Uterus (tissue), 3 donors: ENCODE measurements at regions not wholly inside any gene's neighbourhood (a gene's known extent, or its start where the extent isn't known, plus 50 kb on each side); places are given as distances from the start of the nearest gene placed in this dataset.

Experiments used
- DNase-seq, 2 donors: peaks; one replicate each; pipeline ENCODE4 v3.0.0-alpha.2; 2019 to 2020
- H3K27ac ChIP-seq, 2 donors: fragments of 200-600 bp; sonication (generic); 1 replicate in 1 of 2; 2 replicates in 1 of 2; pipeline ENCODE4 v1.5.1; 2016 to 2018
- H3K27me3 ChIP-seq, 2 donors: fragments of 200-600 bp; sonication (generic); one replicate each; pipeline ENCODE4 v1.5.1; 2018 to 2019; ENCODE audit warnings: control low read depth in 1 of 2
- H3K36me3 ChIP-seq, 2 donors: fragments of 200-600 bp; sonication (generic); one replicate each; pipeline ENCODE4 v1.5.1; 2019; ENCODE audit warnings: control low read depth in 1 of 2
- H3K4me1 ChIP-seq, 2 donors: fragments of 200-600 bp; sonication (generic); one replicate each; pipeline ENCODE4 v1.5.1; 2018 to 2019; ENCODE audit warnings: control low read depth in 1 of 2
- H3K4me3 ChIP-seq, 2 donors: fragments of 200-600 bp; sonication (generic); 1 replicate in 1 of 2; 2 replicates in 1 of 2; pipeline ENCODE4 v1.5.1; 2018 to 2019; ENCODE audit warnings: mild to moderate bottlenecking in 1 of 2
- H3K9me3 ChIP-seq, 2 donors: fragments of 200-600 bp; sonication (generic); one replicate each; pipeline ENCODE4 v1.5.1; 2019; ENCODE audit warnings: control low read depth in 1 of 2
- POLR2A ChIP-seq, 2 donors: fragments of 450-650 bp; IDR thresholded peaks; one replicate each; pipeline ENCODE4 v1.6.1; 2016; ENCODE audit warnings: antibody characterized with exemption in 2 of 2, mild to moderate bottlenecking in 1 of 2, moderate library complexity in 1 of 2
- intact Hi-C: fragments of 100-400 bp; cut with DNase I; formaldehyde crosslinking; loops from one replicate; pipeline ENCODE4 v1.15.1; 2023; ENCODE audit warnings: low total_unique reads
- TF ChIP-seq, protein P1 (sequence below), 4 experiments: fragments of 200-600 bp in 2 of 4; fragments of 450-650 bp in 2 of 4; sonication (generic) in 2 of 4; IDR thresholded peaks; one replicate each; pipeline ENCODE4 v1.5.1; 2016 to 2019; ENCODE audit warnings: antibody characterized with exemption in 4 of 4, mild to moderate bottlenecking in 2 of 4, moderate library complexity in 1 of 4
- donor health status: DM: yes; HTN: yes; CAD: no.

DNA sequence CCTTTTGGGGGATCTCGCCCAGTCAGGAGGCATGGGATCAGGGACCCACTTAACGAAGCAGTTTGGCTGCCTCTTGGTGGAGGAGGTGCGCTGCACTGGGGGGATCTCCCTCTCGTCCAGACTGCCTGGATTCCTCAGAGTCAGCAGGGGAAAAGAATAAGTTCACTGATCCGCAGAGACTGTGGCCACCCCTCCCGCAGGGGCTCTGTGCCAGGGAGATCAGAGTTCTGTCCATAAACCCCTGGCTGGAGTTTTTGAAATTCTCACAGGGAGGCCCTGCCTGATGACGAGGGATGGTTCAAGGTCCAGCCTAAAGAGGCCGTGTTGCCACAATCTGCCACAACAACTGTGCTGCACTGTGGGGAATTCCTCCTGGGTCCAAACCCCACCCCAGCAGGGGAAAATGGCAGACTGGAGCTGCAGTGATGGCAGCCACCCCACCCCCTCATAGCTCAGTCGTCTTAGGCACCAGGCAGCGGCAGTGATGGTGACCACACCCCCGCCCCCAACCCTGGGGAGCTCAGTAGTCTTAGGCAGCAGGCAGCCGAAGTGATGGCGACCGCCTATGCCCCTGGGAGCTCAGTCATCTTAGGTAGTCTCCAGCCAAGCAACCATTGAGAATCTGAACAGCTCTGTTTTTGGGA lies 273.8 kb upstream of the USP25 start:
- Histone ChIP-seq H3K9me3 (no peaks in the 10 kb centered on the region), H3K4me1 (no peaks in the 10 kb centered on the region), H3K27ac (no peak overlapping the region), H3K27me3 (no peaks in the 10 kb centered on the region), H3K4me3 (no peak overlapping the region), H3K36me3 (no peaks in the 10 kb centered on the region)
- intact Hi-C loops, result no loop called here
- DNase-seq, result no peak
- TF ChIP-seq, protein P1, sequence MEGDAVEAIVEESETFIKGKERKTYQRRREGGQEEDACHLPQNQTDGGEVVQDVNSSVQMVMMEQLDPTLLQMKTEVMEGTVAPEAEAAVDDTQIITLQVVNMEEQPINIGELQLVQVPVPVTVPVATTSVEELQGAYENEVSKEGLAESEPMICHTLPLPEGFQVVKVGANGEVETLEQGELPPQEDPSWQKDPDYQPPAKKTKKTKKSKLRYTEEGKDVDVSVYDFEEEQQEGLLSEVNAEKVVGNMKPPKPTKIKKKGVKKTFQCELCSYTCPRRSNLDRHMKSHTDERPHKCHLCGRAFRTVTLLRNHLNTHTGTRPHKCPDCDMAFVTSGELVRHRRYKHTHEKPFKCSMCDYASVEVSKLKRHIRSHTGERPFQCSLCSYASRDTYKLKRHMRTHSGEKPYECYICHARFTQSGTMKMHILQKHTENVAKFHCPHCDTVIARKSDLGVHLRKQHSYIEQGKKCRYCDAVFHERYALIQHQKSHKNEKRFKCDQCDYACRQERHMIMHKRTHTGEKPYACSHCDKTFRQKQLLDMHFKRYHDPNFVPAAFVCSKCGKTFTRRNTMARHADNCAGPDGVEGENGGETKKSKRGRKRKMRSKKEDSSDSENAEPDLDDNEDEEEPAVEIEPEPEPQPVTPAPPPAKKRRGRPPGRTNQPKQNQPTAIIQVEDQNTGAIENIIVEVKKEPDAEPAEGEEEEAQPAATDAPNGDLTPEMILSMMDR (IDR thresholded peaks at IDR 0.05), result no peak
- TF ChIP-seq POLR2A (IDR thresholded peaks at IDR 0.05), result no peak

DNA sequence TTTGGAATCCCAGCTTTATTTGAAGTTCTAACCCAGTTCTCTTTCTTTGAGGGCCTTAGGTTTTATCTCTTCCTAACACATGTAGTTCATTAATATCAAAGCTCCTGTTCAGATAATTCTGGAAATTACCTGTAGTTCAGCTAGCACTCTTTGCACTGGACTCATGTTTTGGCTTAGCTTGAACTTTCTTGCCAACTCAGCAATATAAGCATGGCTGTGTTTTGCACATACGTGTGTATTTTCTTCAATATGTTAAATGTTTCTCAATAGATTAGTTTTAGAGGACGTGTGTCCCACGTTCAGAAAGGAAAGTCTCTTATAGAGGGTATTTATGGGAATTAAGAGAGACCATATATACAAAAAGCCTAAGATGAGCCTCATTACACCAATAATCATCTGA lies 271.8 kb upstream of the USP25 start:
- no peak overlapping the region for H3K4me3 ChIP-seq
- H3K27ac ChIP-seq, result no peak overlapping the region
- TF ChIP-seq POLR2A (IDR thresholded peaks at IDR 0.05), result no peak
- TF ChIP-seq, protein P1 (IDR thresholded peaks at IDR 0.05), result no peak
- H3K36me3 ChIP-seq, result no peaks in the 10 kb centered on the region
- intact Hi-C loops, result no loop called here
- H3K9me3 ChIP-seq, result no peaks in the 10 kb centered on the region
- no peaks in the 10 kb centered on the region for H3K27me3 ChIP-seq
- DNase-seq, result no peak
- H3K4me1 ChIP-seq, result no peaks in the 10 kb centered on the region

DNA sequence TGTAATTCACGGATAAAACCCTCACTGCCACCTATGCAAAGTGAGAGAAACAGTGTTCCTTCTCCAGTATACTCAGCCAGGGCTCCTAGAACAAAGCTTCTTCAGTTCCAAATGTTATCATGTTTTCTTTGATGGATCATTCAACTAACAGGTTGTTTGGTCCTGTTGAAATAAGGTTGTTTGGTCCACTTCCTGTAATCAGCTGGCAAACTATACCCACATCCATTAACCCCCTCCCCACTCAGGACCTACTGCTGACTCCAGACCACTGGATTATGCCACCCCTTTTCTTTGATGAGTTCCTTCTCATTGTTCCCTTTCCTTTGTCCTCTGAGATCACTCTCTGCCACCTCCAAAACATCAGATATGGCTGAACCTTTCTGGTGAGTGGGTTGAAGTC lies 267.7 kb upstream of the USP25 start:
- DNase-seq, result no peak
- intact Hi-C loops, result no loop called here
- no peaks in the 10 kb centered on the region for H3K4me1 ChIP-seq
- H3K4me3 ChIP-seq, result no peak overlapping the region
- TF ChIP-seq, protein P1 (IDR thresholded peaks at IDR 0.05), result no peak
- no peak for TF ChIP-seq POLR2A (IDR thresholded peaks at IDR 0.05)
- H3K9me3 ChIP-seq, result no peaks in the 10 kb centered on the region
- no peaks in the 10 kb centered on the region for H3K27me3 ChIP-seq
- no peaks in the 10 kb centered on the region for H3K36me3 ChIP-seq
- H3K27ac ChIP-seq, result no peak overlapping the region

DNA sequence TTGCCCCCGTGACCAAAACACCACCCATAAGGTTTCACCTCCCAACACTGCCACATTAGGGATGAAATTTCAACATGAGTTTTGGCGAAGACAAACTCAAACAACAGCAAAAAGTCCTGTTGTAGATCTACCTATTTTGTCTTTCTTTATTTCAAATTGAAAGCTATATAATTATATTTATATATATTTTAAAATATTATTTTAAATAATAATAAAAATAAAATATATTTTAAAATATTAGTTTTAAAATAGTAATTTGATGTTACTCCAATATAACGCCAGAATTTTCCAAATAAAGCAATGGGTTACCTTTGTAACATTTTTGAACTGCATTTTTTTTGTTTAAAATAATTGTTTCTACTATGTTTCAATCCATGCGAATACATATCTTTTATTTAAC lies 263.5 kb upstream of the USP25 start:
- Histone ChIP-seq H3K9me3 (no peaks in the 10 kb centered on the region), H3K4me3 (no peak overlapping the region), H3K36me3 (no peaks in the 10 kb centered on the region), H3K27me3 (no peaks in the 10 kb centered on the region), H3K4me1 (no peaks in the 10 kb centered on the region), H3K27ac (no peak overlapping the region)
- intact Hi-C loops, result no loop called here
- DNase-seq, result no peak
- no peak for TF ChIP-seq POLR2A (IDR thresholded peaks at IDR 0.05)
- TF ChIP-seq, protein P1 (IDR thresholded peaks at IDR 0.05), result no peak

DNA sequence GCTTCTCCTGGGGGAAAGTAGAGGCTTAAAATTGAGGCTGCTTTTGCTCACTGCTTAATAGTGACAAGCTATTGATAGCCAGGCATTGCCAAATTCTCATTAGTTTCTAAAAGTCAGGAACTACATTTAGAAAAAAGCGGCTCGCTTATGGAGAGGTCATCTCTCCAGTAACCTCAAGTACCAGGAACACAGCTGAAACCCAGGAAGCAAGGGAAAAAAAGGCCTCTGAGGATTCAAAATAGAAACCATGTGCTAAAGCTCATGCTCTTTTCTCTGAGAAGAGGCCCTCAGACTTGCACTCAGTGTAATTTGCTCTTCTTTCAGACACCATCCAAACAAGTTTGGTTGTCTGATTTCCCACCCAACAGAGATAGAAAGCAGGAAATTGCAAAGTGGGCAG lies 261.4 kb upstream of the USP25 start:
- H3K27me3 ChIP-seq, result no peaks in the 10 kb centered on the region
- no peaks in the 10 kb centered on the region for H3K4me1 ChIP-seq
- intact Hi-C loops, result no loop called here
- no peaks in the 10 kb centered on the region for H3K9me3 ChIP-seq
- no peak overlapping the region for H3K4me3 ChIP-seq
- no peak for DNase-seq
- no peak overlapping the region for H3K27ac ChIP-seq
- no peaks in the 10 kb centered on the region for H3K36me3 ChIP-seq
- no peak for TF ChIP-seq POLR2A (IDR thresholded peaks at IDR 0.05)
- TF ChIP-seq, protein P1 (IDR thresholded peaks at IDR 0.05), result no peak
